Endothelial cell of umbilical vein (primary cell): ENCODE measurements at regions not wholly inside any gene's neighbourhood (a gene's known extent, or its start where the extent isn't known, plus 50 kb on each side); places are given as distances from the start of the nearest gene placed in this dataset.

ENCODE experiments used
- BruUV-seq: library from RNA; stranded (reverse); fragments of 400-500 nt; replicated peaks from 2 replicates; lab custom pipeline; 2021; lab: Mats Ljungman, UMichigan
- CTCF ChIA-PET: fragments of 300-600, 350-600 bp; sonication (Branson Sonifier 250); formaldehyde crosslinking; loops from one replicate; lab custom pipeline; 2021; ENCODE audit warnings: antibody characterized with exemption, inconsistent platforms; lab: Charles Lee
- POLR2A ChIA-PET: fragments of 300-600, 350-600 bp; sonication (Branson Sonifier 250); formaldehyde crosslinking; loops from one replicate; lab custom pipeline; 2021; ENCODE audit warnings: antibody characterized with exemption, inconsistent platforms; lab: Charles Lee
- DNase-seq: peaks from one replicate; pipeline ENCODE4 v3.0.0-alpha.2; 2011; ENCODE audit warnings: low read depth, low spot score
- FAIRE-seq: peaks from 2 replicates; lab custom pipeline; 2011; peaks lifted over from hg19 to GRCh38; lab: Jason Lieb, UNC
- H2AFZ ChIP-seq: 2 replicates; pipeline ENCODE4 v1.6.0; 2012; ENCODE audit warnings: low read depth, low read length, control low read depth, inconsistent platforms
- H3K27ac ChIP-seq: 2 replicates; pipeline ENCODE4 v1.5.1; 2011; ENCODE audit warnings: low read depth, mild to moderate bottlenecking, control low read depth, low read length, moderate library complexity; ENCODE audit not compliant: insufficient read depth
- H3K27me3 ChIP-seq, 2 experiments: 2 replicates each; pipeline versions ENCODE4 v1.6.0 to v1.6.1; 2011; ENCODE audit warnings: low read length in 2 of 2, mixed read lengths in 1 of 2; ENCODE audit not compliant: control insufficient read depth in 2 of 2, insufficient read depth in 2 of 2
- H3K36me3 ChIP-seq, 2 experiments: 2 replicates in 1 of 2; 3 replicates in 1 of 2; pipeline ENCODE4 v1.5.1; 2011; ENCODE audit warnings: low read length in 2 of 2, mild to moderate bottlenecking in 1 of 2, moderate library complexity in 1 of 2; ENCODE audit not compliant: control insufficient read depth in 2 of 2, insufficient read depth in 2 of 2; ENCODE audit errors: extremely low read depth in 1 of 2
- H3K4me1 ChIP-seq: 3 replicates; pipeline ENCODE4 v1.5.1; 2011; ENCODE audit warnings: mild to moderate bottlenecking, low read length; ENCODE audit not compliant: control insufficient read depth, insufficient read depth; ENCODE audit errors: extremely low read depth
- H3K4me2 ChIP-seq: 2 replicates; pipeline ENCODE4 v1.6.1; 2011; ENCODE audit warnings: low read length, control low read depth, mixed read lengths; ENCODE audit not compliant: insufficient read depth
- H3K4me3 ChIP-seq, 3 experiments: fragments of 200-600 bp in 1 of 3; sonication (generic), shearing (Covaris generic) in 1 of 3; replicated peaks in 1 of 3; 2 replicates each; pipeline ENCODE4 v1.5.1; 2011 to 2016; ENCODE audit warnings: control low read depth in 3 of 3, low read length in 3 of 3, mild to moderate bottlenecking in 2 of 3, inconsistent platforms in 1 of 3, low read depth in 1 of 3, moderate library complexity in 1 of 3; ENCODE audit not compliant: insufficient read depth in 1 of 3
- H3K79me2 ChIP-seq: 2 replicates; pipeline ENCODE4 v1.6.0; 2012; ENCODE audit warnings: low read length, inconsistent platforms; ENCODE audit not compliant: control insufficient read depth, insufficient read depth
- H3K9ac ChIP-seq: replicated peaks from 2 replicates; pipeline ENCODE3; 2011; ENCODE audit warnings: low read length, control low read depth; ENCODE audit not compliant: insufficient read depth; ENCODE audit errors: extremely low read depth
- H3K9me1 ChIP-seq: replicated peaks from 3 replicates; pipeline ENCODE4 v1.6.0; 2011; ENCODE audit warnings: mild to moderate bottlenecking, low read length; ENCODE audit not compliant: control insufficient read depth, insufficient read depth; ENCODE audit errors: extremely low read depth
- H3K9me3 ChIP-seq: replicated peaks from 2 replicates; pipeline ENCODE4 v1.5.1; 2012; ENCODE audit warnings: low read length, inconsistent platforms; ENCODE audit not compliant: control insufficient read depth, insufficient read depth
- H4K20me1 ChIP-seq: replicated peaks from 2 replicates; pipeline ENCODE3; 2011; ENCODE audit warnings: mild to moderate bottlenecking, low read length; ENCODE audit not compliant: control insufficient read depth, insufficient read depth; ENCODE audit errors: extremely low read depth
- CTCF ChIP-seq, 2 donors: IDR thresholded peaks; 1 replicate in 1 of 2; 2 replicates in 1 of 2; pipeline ENCODE4 v1.5.1; 2011; ENCODE audit warnings: low read length in 2 of 2, mild to moderate bottlenecking in 2 of 2, moderate library complexity in 2 of 2, control low read depth in 1 of 2, inconsistent platforms in 1 of 2, low read depth in 1 of 2; ENCODE audit not compliant: insufficient read depth in 1 of 2; ENCODE audit errors: extremely low read depth in 1 of 2
- EZH2 ChIP-seq: IDR thresholded peaks from 2 replicates; pipeline ENCODE4 v1.6.1; 2012; ENCODE audit warnings: borderline replicate concordance, low read depth, mild to moderate bottlenecking, moderate library complexity, low read length, inconsistent platforms; ENCODE audit not compliant: severe bottlenecking
- FOS ChIP-seq: IDR thresholded peaks from 2 replicates; pipeline ENCODE4 v1.6.1; 2011; ENCODE audit warnings: mild to moderate bottlenecking, low read length, moderate library complexity, borderline replicate concordance; ENCODE audit not compliant: insufficient read depth
- GATA2 ChIP-seq: IDR thresholded peaks from 2 replicates; pipeline ENCODE4 v1.7.0; 2011; ENCODE audit warnings: low read depth, mild to moderate bottlenecking, moderate library complexity, mixed read lengths, low read length; ENCODE audit not compliant: insufficient read length, insufficient read depth
- JUN ChIP-seq: IDR thresholded peaks from 2 replicates; pipeline ENCODE4 v1.6.1; 2011; ENCODE audit warnings: borderline replicate concordance, low read depth; ENCODE audit not compliant: insufficient read length, insufficient read depth
- MAX ChIP-seq: IDR thresholded peaks from 2 replicates; pipeline ENCODE4 v1.6.1; 2011; ENCODE audit not compliant: insufficient read depth, insufficient read length
- MYC ChIP-seq: IDR thresholded peaks from one replicate; pipeline ENCODE4 v1.6.1; 2011; ENCODE audit warnings: mild to moderate bottlenecking, low read depth, low read length
- POLR2A ChIP-seq: IDR thresholded peaks from 2 replicates; pipeline ENCODE4 v1.6.1; 2012; ENCODE audit warnings: low read depth, mild to moderate bottlenecking, control low read depth, low read length
- POLR2AphosphoS5 ChIP-seq: IDR thresholded peaks from 2 replicates; pipeline ENCODE4 v1.6.1; 2012; ENCODE audit warnings: low read depth, mild to moderate bottlenecking, control low read depth, low read length, moderate library complexity; ENCODE audit not compliant: insufficient read depth
- dilution Hi-C: fragments of 300-500 bp; cut with MboI; formaldehyde crosslinking; loops from one replicate; pipeline ENCODE4 v1.15.0; 2019; ENCODE audit warnings: low sequenced_read_pairs; ENCODE audit not compliant: extremely low pct_ligation_motif_present
- intact Hi-C: fragments of 100-400 bp; cut with micrococcal nuclease; formaldehyde crosslinking; loops from one replicate; pipeline ENCODE4 v1.10.0; 2022

DNA sequence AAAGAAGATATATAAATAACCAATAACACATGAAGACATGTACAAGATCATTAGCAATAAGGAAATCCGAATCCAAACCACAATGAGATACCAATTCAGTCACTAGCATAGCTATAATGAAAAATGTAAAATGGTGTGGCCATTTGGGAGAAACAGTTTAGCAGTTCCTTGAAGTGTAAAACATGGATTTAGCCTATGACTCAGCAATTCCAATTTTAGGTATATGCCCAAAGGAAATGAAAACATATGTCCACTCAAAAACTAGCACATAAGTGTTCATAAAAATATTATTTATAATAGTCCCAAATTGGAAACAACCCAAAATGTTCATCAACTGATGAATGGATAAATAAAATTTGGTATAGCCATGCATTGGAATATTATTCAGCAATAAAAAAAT lies 165.5 kb upstream of the CRIM1 start:
- H4K20me1 ChIP-seq = no peaks in the 10 kb centered on the region
- dilution Hi-C loops = no loop called here
- H3K9me1 ChIP-seq = no peaks in the 10 kb centered on the region
- H3K36me3 ChIP-seq = no peaks in the 10 kb centered on the region
- no peaks in the 10 kb centered on the region for H3K9me3 ChIP-seq
- H3K4me1 ChIP-seq = no peaks in the 10 kb centered on the region
- DNase-seq = no peak
- no peak overlapping the region for H3K4me3 ChIP-seq
- H3K4me2 ChIP-seq = no peak overlapping the region
- ChIA-PET CTCF (no interaction called here), POLR2A (no interaction called here)
- no peak overlapping the region for H3K27ac ChIP-seq
- no peak overlapping the region for H2AFZ ChIP-seq
- H3K9ac ChIP-seq = no peak overlapping the region
- H3K27me3 ChIP-seq = no peaks in the 10 kb centered on the region
- intact Hi-C loops = no loop called here
- BruUV-seq = no TSS peak
- no peaks in the 10 kb centered on the region for H3K79me2 ChIP-seq
- no peak for FAIRE-seq
- no peak for TF ChIP-seq MAX
- no peak for TF ChIP-seq POLR2A
- no peak for TF ChIP-seq CTCF (IDR thresholded peaks at IDR 0.05; ENCODE audit: extremely low read depth in 1 of 2, insufficient read depth in 1 of 2, low read depth in 1 of 2, low read length in 2 of 2)
- TF ChIP-seq MYC = no peak
- TF ChIP-seq GATA2 = no peak
- no peak for TF ChIP-seq FOS
- TF ChIP-seq EZH2 = no peak
- TF ChIP-seq POLR2AphosphoS5 = no peak
- no peak for TF ChIP-seq JUN
